DMS114 treated with DMSO at 0.1 percent for 48 hours (cell line): ENCODE measurements at regions not wholly inside any gene's neighbourhood (a gene's known extent, or its start where the extent isn't known, plus 50 kb on each side); places are given as distances from the start of the nearest gene placed in this dataset.

Experiments
- DNase-seq: peaks from one replicate; lab custom pipeline; 2025; ENCODE audit not compliant: unreplicated experiment; lab: John Stamatoyannopoulos, UW

DNA sequence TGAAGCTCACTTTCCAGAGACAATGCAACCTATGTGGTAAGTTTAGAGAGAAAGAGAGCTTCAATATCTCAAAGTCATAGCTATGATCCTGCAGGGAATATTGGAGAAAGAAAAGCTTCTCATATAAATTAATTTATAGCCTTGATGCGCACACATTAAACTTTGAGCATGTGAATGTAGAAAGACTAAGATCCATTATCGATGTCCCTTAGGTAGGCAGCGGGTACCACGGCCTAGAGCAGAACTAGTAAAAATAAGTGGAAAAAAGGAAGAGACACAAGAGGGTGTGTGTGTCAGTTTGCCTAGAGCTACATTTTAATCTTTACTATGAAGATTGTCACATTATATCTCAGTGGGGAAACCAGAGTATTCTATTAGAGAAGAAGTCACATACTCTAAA is 685.6 kb downstream of the AMY1C start:
- DNase-seq: no peak

- DNase-seq: no peak
These were observed 690.3 kb downstream of the AMY1C start for GRCh38 chr1:104440011-104440410.

DNA sequence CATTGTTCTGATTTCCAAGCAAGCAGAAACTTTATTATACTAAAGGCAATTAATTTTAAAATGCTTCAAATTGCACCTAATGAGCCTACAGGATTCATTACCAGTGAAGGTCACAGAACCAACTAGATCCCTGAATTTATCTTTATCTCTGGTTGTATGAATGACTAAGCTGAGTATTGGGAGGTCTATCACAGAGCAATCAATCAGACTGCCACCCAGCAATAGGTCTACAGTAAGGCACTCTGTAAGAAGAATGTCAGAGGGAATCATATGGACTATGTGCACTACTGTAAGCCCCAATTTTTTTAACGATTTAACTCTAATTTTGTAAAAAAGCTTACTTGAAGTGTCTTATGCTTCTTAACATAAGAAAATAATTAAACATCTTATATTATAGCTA is 707.0 kb downstream of the AMY1C start:
- DNase-seq: no peak

DNA sequence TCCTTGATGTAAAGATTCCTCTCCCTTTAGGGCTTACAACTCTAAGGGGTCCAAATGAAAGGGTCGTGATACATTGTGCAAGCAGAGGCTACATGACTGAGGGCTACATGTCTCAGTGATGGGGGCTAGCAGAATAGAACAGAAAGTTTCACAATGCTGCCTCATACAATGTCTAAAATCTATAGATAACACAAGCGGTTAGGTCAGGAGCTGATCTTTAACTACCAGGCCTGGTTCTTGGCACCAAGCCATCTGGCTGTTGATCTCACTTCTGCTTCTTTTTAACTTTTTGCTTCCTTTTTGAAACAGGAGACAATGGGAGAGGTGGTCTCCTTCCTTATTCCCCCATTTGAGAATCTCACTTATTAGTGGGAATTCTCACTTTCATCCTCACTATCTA is 710.2 kb downstream of the AMY1C start:
- no peak for DNase-seq

GRCh38 chr1:104460880-104461279 is 711.2 kb downstream of the AMY1C start:
- no peak for DNase-seq

DNA sequence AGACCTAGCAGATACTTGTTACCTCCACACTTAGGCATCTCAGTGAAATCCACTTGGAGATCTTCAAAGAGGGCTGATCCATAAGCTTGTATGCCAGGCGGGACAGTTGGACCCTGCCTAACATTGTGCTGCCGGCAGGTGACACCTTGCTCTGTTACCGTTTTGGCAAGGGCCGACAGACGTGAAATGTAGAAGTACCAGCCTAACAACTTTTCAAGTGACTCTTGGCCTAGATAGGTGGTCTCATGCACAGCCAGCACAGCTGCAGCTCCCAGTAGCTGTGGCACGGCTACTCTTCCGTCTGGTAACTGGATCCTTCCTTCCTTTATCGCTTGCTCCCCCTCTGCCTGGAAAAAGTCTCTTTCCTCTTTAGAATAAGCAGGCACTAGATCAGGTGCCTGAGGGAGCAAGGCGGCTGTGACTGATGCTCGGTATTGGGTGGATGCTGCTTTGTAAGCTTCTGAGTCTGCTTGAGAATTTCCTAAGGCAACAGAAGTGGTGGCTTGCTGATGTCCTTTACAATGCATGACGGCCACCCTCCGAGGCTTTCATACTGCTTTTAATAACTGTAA is 713.5 kb downstream of the AMY1C start:
- no peak for DNase-seq

GRCh38 chr1:104466068-104466467 is 716.4 kb downstream of the AMY1C start:
- DNase-seq: no peak

DNA sequence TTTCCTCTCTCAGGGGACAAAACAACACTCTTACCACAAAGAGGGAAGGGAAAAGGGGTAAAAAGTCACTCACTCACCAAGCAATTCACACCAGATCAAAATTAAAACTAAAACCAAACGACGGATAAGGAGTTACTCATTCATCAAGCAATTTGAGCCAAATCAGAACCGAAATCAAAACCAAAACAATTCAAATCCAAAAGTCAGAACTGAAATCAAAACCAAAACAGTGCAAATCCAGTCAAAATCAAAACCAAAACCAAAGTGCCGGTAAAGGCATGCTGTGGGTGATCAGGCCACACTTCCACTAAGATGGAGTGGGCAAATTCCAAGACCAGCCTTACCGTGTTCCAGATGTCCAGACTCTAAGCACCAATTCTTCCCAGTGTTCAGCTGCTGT is 717.9 kb downstream of the AMY1C start:
- DNase-seq: no peak

GRCh38 chr1:104468282-104468681 is 718.6 kb downstream of the AMY1C start:
- DNase-seq: no peak

DNA sequence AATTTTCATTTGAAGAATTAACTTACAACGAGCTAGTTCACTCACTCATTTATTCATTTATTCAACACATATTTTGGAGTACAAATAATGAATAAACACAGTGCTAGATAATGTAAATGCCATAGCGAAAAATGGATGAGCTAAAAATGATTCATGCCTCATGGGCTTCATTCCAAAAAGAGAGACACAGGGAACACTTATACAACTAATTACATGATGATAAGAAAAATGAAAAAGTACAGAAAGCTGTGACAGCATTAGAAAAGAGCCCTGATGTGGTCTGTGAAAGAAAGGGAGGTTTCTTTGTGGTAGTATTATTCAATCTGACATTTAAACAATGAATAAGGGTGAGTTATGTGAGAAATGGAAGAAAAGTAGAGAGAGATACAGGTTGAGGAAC is 726.4 kb downstream of the AMY1C start:
- DNase-seq: no peak

DNA sequence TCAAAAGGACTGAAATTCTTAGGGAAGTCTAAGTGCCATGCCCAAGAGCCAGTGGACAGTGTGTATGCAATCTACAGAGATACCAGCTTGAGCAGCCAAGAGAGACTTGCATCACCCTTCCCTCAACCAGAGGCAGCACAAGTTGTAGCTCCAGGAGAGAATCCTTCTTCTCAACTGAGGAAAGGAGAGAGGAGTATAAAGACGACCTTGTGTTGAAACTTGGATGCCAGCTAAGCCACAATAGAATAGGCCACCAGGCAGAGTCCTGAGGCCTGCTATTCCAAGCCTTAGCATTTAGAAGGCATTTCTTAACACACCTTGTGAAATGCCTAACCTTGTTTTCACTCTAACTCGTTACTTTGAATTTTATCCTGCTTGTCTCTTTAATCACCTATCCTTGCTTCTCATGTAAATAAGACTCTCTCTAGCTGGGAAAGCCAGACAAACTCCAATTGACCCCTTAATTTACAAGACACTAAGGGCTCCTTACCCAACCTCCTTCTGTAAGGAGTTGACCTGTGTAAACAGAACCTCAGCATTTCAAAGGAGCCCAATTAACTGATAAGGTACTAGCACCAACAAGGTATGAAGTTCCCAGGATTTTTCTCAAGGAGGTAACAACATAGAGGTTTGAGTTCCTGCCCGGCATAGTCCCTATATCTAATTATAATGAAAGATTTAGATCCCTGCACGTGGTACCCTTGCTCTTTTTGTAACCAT is 738.8 kb downstream of the AMY1C start:
- DNase-seq: no peak

DNA sequence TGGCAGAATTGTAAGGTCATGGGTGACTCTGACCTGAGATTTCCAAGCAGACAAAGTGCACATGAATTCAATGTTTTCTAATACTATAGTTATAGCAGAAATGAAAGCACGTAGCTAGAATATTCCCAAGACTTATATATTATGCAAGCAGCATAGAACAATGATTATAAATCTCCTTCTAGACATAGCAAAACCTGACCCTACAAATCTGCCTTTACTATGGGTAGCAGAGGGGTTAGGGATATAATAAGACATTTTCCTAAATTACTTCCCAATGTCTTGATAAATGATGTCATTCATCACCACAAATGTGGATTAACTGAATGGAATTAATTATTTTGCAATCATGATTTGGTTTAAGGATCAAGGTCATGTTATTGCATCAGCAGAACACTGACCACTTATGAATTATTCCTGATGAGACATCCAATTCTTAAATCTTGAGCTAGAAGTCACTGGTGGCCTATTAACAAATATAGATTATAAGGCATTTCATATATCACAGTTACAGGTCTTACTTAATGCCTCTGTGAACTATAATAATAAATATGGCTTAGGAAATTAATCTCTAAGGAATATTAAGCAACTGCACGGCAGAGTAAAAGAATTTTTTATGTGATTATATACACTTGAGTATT is 776.6 kb downstream of the AMY1C start:
- no peak for DNase-seq

DNA sequence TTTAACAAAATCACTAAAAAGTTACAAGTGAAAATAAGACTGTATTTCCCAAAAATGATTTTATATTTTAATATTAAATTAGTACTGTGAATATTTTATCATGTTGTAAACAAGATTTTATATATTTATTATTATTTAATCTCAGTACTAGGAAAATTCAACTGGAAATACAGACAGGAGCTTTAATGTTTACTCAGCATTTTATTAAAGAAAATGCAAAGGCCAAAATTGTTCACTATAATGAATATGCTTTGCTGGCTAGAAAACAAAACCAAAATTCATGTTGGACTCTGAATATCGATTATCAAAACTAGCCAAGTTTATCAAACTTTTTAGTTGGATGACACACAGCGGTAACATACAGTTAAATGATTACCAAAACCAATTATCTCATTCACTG is 782.3 kb downstream of the AMY1C start:
- no peak for DNase-seq

- no peak for DNase-seq
These were observed 824.9 kb downstream of the AMY1C start for GRCh38 chr1:104574620-104575019.

DNA sequence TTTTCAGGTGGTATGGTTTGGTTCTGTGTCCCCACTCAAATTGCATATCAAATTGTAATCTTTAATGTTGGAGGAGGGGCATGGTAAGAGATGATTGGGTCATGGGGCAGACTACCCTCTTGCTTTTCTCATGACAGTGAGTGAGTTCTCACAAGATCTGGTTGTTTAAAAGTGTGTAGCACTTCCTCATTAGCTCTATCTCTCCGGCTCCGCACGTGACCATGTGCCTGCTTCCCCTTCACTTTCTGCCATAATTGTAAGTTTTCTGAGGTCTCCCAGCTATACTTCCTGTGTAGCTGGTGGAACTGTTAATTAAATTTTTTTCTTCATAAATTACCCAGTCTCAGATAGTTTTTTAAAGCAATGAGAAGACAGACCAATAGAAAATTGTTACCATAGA is 843.2 kb downstream of the AMY1C start:
- no peak for DNase-seq

GRCh38 chr1:104593413-104594187 is 843.9 kb downstream of the AMY1C start:
- DNase-seq: no peak

GRCh38 chr1:104617474-104617873 is 867.8 kb downstream of the AMY1C start:
- DNase-seq: no peak

GRCh38 chr1:104621221-104621620 is 871.5 kb downstream of the AMY1C start:
- no peak for DNase-seq

DNA sequence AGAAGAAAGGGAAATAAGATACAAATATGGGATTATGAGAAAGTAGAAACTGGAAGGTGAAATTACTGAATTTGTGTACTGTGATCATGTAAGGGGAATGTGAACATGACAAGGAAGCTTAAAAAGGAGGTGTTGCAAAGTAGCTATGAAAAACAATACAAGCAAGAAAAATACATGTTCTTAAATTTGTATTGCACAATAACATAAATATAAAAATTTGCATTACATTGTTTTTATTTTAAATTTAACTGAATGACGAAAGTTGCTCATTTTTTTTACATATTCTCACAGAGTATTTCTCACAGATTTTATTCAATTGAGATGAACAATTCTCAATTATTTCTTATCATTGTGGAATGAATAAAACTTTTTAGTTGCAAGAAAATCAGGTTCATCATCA is 874.8 kb downstream of the AMY1C start:
- DNase-seq: no peak

- DNase-seq: no peak
These were observed 879.9 kb downstream of the AMY1C start for GRCh38 chr1:104629589-104629988.

DNA sequence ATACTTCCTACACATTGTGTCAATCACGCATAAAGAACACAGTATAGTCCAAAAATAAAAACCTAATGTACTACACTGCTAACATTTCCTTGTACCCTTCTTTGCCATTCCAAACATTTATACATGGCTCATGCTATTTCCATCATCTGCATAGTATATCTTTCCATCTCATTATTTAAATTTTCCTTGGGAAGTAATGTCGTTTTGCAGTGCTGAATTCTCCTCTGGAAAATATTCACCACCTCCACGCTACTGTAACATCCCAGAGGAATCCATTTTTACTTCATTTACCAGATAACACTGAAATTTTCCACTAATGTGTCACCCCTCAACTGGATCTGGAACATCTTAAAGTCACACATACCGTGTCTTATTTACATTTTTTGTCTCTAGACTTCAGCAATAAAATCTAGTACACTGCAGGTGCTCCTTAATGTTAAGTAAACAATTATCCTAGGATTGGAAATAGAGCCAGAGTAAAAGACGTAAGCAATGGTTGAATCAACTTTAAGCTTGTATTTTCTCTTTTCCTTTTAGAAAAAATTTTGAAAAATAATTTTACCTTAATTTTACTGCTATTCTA is 881.0 kb downstream of the AMY1C start:
- no peak for DNase-seq

DNA sequence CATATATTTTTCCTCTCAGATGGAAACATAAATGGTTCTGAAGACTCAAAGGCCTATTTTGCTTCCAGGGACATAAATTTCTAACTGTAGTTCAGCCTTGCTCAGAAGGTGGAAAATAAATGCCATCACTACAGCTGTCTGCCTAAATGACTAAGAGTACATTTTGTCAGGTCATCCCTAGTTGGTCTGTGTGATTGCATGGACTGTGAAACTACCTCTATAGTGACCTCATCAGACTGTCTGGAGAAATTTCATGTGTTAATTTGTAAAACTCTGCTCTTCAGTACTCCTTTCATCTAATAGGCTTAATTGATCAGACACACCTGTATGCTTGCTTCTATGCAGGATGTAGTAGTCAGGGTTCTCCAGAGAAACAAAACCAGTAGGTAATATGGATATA is 886.9 kb downstream of the AMY1C start:
- no peak for DNase-seq
